ENCODE measurements at regions not wholly inside any gene's neighbourhood (a gene's known extent, or its start where the extent isn't known, plus 50 kb on each side); places are given as distances from the start of the nearest gene placed in this dataset.
"Not testable (repeated sequence)": the region's sequence is repeated elsewhere in the genome, so short reads cannot be mapped to it uniquely, and the experiment has no call there.

DNA sequence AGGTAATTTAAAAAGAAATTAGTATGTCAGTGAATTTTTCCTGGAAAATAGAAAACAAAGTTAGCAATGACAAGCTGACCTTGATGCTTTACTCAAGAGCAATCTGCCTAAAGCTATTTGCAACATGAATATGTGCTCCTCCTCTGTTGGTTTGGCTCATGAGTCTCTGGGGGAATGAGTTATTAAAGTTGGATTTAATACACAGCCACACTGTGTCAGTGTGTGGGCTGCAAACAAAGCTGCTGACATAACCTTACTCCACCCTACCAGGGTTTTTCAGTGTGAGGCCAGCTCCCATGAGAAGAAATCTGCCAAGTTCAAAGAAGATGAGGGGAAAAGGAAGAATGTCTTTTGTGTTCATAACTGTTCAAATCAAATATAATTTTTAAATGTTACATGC is 280.5 kb downstream of the TLL1 start:
- no peak for DNase-seq

DNA sequence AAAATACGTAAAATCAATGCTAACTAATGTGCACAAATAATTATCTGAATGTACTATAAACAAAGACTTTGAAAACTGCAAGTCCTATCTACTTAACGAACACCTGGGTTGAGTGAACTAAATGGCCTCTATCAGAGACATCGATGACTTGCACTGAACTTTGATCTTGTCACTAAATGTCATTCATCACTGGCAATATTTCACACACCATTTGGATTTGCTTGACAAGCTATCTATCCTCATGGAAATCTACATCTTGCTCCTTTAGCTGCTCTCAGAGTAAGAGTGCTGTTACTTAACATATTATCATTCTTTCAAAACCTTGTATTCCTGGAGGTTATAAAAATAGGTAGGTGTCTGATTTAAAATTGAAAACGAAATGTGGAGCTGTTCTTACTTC is 289.3 kb downstream of the TLL1 start:
- DNase-seq = no peak

DNA sequence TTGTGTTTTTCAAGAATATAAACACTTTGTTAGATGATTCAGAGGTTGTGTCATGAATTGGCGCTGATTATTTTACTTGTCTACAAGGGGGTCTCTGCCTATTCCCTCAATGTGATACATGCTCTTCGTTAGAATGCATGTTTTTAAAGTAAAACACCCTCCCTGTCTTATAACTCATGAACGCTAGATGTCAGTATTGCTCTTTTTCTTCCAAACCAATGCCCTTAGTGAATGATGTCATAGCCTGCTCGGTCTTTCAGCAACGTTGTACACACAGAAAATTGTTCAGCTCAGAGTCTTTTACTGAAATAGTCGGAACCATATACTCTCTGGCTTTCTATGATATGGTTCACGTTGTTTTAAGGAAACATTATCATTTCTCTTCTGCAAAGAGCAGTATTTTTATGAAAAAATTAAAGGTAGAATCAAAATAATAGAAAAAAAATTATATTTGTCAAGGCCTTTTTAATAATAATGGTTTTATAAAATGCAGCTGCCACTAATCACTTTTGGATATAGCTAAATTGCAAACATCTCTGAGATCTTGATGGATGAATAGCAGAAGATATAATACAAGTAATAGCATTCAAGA is 292.9 kb downstream of the TLL1 start:
- peak in 1 of 2 experiments; percentile 68 for DNase-seq

DNA sequence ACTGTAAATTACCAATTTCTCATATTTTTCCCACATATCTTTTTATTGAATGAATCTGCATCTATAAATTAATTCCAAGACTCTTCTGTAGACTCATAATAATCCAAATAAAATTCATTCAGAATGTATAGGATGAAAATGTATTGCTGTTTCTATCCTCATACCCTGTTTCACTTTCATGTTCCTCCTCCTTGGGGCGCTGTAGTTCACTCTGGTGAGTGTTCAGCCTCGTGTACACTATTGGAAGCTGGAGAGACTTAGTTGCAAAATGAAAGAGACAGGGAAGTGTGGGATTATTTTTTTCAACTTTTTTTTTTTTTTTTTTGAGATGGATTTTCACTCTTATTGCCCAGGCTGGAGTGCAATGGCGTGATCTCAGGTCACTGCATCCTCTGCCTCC is 296.1 kb downstream of the TLL1 start:
- DNase-seq = no peak

DNA sequence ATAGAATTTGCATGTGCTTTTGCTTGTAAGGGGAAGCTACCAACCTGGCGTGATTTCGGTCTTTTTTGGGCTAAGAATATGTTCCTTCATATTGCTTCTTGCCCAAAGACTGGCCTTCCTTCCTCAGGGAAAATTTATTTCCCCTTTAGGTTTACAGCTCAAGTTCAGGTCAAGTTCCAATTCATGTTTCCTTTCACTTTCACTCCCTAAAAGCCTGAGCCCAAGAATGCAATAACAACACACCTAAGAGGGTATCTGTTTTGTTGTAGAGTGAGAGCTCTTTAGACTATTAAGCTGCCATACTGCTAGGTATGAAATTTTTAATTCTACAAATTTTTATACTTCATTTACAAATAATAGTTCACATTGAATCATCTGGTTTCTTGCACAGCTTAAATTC is 299.6 kb downstream of the TLL1 start:
- no peak for DNase-seq

DNA sequence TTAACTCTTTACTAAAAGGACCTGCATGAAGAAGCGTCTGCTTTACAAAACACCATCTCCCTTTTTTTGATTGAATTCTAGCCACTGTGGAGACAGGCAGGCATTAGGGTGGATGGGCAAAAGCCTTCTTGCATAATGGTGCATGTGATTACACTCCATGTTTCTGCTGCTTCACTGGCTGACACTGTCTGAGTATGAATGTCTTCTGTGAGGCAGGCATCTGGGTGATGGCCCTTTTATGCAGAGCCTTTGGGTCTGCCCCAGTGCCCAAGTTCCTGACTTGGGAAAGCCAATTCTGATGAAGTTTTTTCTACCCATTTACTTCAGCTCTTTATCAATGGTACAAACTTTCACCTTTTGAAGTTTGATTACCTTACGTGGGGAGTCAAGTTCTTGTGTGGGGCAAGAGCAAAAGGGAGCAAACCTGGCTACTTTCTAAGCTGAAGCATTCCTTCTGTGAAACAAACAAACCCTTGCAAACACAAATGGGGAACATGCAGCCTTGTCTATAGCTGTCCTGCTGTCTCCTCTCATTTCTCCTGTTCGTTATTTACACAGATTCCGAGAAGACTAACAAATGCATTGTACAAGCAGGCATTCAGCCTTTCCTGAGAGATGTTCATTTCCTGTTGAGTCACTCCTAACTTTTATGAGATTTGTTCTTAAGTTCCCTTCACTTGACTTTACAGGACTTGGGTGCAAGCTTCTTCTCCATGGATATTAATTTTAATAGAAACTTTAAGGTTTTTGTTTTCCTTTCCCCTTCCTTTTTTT is 301.9 kb downstream of the TLL1 start:
- no peak for DNase-seq

DNA sequence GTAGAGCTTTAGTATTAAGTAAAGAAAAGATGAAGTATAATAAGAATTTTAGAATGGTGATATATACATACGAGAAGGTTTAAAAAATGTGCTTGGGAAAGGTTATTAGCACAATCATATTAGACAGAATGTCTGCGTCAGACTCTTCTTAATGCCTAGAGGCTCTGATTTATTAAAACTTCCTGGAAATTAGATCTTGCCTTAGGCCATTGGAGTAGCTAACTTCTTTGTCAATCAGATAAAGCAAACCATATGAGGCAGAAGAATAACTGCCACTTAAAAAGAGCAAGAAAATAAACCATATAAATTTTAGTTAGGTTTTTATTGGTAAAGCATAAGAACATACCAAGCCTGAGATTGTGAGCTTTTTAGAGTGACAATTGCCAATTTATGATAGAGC is 309.1 kb downstream of the TLL1 start:
- DNase-seq = no peak

DNA sequence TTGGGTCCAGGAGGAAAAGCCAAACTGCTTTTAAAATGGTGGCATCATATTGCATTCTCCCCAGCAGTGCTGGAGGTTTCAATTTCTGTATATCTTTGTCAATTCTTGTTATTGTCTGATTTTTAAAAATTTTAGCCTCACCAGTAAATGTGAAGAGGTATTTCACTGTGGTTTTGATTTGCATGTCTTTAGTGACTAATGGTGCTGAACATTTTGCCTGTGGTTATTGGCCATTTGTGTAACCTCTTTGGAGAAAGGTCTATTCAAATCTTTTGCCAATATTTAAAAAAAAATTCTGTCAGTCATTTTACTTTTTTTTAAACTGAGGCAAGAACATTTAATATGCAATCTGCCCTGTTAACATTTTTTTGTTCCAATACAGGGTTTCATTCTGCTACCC is 322.1 kb downstream of the TLL1 start:
- no peak for DNase-seq

DNA sequence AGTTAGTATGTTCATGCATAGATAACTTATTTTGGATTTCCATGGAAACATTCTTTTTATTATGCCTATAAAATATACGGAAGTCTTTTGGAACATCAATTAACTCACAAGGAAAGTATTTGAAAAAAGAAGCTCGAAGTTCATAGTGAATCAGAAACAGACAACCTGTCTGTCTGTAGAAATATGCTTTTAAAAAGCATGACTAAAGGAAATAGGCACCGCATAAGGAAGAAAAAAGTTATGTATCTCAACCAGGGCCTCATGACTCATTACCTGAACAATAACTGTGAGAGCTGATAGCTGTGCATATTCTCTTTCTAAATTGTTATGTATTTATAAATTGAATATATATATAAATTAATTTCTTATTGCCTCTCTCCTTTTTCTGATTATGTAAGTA is 324.1 kb downstream of the TLL1 start:
- no peak for DNase-seq

DNA sequence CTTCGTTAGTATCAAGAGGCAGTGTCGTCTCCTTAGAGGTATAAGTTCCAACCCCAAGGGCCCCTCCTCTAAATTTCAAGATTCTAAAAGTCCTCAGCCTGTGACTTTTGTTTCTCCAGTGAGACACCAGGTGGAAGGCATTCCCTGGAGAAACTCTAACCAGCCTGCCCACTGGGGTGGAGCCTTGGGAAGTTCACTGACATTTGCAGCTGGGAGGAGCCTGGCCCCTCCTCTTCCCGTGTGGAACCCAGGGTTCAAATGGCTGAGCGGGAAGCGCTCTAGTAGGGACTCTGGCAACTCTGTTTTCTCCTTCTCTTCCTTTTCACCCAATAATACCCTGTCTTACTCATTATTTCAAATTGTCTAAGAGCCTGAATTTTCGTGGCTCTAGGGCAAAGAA is 325.0 kb downstream of the TLL1 start:
- no peak for DNase-seq

DNA sequence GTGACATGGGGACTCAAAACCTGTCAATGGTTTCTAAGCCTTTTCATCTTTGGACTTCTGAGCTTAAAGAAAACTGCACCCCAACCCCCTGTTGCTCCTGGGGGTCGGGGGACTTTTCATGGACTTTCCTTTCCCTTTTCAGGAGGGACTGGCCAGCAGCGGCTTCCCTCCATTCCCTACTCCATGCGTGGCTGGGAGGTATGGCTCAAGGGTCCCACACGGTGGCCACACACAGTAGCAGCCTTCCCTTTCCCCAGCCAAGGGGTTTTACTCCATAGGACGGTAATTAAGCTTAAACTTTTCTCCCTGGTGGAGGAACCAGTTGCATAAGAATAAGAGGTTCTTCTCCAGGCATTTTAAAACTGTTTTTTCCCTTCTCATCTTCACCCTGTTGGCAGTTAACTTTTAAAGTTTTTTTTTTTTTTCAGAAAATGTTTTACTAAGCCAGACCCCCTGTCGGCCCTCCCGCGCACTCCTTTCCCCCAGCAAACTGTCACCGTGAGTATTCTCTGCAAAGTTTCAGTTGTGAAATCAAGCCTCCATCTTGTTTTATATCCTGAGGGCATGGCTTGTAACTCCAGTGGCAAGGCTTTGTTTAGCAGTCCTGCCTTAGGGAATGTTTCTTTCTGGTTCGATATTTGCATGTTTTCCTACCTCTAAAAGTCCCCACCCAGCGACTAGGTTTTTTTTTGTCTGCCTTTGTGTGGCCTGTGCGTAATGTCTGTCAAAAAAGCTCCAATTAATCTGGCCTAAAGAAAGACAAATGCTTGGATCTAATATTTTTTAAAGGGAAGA is 325.7 kb downstream of the TLL1 start:
- no peak for DNase-seq

DNA sequence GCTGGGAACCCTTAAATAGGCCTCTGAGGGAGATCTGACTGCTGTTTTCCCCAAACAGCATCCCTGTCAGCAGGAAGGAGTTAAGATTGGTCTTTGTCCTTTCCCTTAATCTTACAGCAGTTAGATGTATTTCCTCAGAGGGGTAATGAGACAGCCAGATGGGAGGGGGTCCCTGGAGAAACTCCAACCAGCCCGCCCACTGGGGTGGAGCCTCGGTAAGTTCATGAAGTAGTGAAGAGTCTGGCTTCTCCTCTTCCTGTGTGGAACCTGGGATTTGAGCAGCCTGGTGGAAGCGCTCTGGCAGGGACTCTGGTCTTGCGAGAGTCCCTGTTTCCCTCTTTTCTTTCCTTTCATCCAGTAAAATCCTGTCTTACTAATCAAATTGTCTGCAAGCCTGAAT is 330.0 kb downstream of the TLL1 start:
- DNase-seq = no peak

DNA sequence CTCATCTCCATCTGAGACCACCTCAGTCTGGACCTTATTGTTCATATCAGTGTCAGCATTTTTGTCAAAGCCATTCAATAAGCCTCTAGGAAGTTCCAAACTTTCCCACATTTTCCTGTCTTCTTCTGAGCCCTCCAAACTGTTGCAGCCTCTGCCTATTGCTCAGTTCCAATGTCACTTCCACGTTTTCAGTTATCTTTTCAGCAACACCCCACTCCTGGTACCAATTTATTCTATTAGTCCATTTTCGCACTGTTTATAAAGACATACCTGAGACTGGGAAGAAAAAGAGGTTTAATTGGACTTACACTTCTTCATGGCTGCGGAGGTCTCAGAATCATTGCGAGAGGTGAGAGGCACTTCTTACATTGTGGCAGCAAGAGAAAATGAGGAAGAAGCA is 339.3 kb downstream of the TLL1 start:
- not testable (repeated sequence) for DNase-seq

DNA sequence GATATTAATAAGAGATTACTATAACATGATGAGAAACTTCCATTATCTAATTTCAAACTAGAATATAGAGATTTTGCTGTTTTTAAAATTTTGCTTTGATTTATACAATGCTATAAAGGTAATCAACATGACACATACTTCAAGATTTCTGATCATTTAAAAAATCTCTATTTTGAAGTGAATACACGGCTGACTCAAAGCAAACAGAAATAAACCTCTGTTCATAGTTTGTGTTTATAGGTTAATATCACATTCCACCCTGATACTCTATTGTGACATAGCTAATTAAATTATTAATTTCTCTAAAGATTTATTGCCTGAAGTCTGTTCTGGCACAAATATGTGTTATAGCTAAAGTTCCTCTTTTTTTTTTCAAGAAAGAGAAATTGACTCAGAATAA is 349.2 kb downstream of the TLL1 start:
- DNase-seq = no peak

DNA sequence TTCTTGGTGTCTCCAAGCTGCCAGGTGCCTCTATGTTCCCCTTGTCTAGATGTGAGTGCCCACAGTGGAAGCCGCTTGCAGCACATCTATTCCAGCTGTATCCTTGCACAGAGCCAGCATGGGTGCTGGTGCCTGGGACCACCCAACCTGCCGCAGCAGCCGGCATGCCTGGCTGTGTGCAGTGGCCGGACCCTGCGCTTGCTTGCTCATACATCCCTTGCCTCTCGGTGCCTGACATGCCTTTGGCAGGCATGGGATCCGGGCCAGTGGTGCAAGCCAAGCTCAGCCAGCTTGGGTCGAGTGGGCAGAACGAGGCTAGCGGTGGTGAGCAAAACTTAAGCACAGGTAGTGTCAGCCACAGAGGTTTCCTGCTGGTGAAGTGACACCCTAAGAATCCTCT is 355.1 kb downstream of the TLL1 start:
- DNase-seq = no peak

DNA sequence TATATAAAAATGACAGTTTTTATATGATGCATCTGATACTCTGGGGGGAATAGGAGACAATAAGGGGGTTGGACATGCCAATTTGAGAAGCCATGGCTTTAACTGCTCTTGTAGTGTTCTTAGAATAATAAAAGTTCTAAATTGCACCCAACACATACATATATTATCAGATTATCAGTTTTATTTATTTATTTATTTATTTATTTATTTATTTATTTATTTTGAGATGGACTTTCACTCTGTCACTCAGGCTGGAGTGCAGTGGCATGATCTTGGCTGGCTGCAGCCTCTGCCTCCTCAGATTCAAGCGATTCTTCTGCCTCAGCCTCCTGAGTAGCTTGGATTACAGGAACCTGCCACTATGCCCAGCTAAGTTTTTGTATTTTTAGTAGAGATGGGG is 356.8 kb downstream of the TLL1 start:
- DNase-seq = no peak

DNA sequence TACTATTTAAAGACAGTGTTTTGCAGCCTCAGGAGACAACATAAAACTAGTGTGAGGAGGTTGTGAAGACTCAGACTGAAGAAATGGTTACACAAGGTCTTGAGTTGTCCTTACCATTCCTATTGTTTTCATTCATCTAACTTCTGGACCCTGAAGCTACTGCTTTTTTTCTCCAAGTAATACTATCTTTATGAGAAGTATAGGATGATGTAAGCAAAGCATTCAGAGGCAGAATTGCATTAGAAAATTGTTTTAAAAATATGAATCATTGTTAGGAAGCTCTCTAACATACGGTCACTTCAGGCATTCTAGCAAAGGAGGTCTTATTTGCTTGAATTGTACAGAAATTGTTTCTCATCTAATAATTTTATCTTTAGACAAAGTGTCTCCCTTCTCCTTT is 357.8 kb downstream of the TLL1 start:
- DNase-seq = no peak

DNA sequence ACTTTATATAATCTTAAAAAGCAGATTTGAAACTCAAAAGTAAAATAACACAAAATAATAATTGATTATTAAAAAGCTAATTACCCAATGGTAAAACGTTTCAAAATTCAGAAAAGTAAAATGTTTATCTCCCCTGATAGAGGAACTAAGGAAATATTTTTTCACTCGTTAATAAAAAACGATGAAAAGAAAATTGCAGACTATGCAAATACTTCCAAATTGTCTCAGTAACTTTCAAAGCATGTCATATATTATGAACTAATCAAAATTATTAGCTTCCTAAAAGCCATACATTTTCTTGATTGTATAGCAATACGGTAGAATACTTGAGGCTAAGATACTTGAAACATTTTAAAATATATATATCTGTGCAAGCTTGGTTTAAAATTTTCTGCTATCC is 366.3 kb downstream of the TLL1 start:
- no peak for DNase-seq

DNA sequence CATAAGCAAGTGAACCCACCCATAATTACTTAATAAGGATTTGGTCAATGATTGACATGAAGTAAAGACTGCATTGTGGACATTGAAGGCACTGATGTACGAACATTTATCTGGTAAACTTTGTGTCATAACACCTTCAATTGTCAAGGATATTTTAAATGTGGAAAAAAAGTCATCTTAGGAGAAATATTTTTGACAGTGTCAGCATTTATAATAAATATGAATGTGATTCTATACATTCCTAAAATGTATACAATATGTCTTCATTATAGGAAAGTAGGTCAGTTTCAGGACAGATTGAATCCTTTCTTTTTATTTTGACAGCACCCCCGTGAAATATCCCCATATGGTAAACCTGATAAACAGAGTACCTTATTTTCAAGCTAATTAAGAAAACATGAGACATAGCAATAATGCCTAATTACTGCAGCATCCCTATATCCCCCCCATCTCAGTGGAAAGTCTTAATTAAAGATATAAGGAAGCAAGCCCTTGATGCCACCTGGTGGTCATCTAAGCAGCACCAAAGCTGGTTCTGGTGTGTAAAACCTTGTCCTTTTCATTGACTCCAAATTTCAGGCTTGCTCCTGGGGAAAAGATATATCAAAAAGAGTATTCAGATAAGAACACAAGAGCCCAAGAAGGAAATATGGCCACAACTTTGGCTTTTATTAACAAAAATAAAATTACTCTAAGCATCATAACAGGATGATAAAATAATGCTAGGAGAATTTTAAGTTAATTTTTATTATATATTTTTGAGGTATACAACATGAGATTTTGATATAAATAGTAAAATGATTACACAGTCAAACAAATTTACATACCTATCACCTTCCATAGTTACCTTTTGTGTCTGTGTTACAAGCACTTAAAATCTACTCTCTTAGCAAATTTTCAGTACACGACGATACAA is 379.7 kb downstream of the TLL1 start:
- DNase-seq = no peak

DNA sequence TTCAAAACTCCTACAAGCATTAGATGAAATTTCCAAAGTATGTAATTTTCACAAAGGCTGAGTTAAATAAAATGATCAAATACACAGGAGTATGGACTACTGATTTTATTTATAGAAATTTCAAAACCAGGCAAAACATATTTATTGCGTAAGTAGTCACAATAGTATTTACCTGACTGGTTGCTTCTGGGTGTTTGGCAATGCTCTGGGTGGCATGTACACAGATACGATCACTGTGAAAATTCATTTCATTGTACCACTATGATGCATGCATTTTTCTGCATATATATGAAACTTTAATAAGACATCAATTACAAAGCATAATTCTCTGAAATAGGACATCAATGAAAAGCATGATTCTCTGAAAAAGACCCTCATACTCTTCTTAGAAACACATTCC is 384.2 kb downstream of the TLL1 start:
- DNase-seq = no peak

DNA sequence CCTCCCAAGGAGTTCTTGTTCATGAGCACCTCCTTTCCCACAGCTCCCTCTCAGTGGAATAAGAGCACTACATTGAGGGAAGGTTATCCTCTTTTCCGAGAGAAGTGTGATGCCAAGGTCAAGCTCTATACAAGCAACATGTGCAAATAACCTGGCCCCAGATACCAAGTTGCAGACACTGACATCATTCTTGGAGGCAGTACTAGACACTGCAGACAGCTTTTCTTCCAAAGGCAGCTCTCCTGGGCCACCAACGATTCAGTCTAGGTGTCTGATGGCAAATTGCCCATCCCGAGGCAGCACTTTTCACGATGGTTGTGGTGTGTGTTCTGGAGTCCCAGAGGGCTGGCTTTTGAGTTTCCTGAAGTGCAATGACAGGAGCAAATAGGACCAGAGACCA is 384.9 kb downstream of the TLL1 start:
- no peak for DNase-seq

DNA sequence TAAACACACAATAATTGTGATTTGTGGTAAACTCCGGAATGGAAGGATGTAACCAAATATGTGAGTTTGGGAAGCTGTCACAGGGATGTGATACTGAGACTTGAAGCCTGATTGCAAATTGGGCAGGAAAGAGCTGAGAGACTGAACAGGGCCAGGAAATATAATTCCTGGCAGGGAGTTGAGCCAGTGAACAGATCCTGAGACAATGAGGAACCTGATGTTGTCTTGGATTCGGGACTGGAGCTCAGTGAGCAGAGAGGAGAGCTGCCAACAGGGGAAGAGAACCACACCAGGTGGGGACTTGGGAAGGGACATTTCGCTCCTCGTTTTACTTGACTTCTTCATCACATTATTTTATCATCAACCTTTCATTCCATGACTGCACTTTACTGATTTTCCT is 386.0 kb downstream of the TLL1 start:
- peak in 1 of 2 experiments; percentile 16 for DNase-seq

DNA sequence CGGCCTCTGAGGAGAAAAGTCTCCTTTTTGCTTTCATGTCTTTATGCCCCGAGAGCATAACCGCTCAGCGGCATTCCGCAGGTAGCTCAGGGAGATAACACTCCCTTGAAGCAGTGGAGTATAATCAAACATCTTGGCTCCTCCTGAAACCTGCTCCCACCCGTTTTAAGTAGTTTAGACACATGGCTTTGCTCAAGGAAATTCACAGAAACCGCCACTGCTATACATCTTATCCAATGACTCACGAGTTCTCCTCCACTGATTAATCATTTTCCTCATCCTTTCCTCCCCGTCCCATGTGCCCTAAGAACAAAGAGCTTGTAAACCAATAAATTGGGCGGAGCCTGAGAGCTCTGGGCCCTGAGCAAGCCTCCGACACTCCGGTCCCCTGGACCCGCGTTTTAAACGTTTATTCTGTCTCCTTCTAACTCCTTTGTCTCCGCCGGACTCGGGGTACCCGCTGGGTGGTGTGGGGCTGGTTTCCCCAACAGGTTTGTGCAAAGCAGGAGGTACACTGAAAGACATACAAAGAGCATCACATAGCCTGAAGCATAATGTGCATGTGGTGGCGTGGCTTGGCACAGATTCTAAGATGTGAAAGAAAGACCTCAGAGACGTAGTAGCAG is 401.2 kb downstream of the TLL1 start:
- DNase-seq = no peak

Measured in cerebellar nuclear complex (tissue), 1 donor.